ENCODE measurements at regions not wholly inside any gene's neighbourhood (a gene's known extent, or its start where the extent isn't known, plus 50 kb on each side); places are given as distances from the start of the nearest gene placed in this dataset.

DNA sequence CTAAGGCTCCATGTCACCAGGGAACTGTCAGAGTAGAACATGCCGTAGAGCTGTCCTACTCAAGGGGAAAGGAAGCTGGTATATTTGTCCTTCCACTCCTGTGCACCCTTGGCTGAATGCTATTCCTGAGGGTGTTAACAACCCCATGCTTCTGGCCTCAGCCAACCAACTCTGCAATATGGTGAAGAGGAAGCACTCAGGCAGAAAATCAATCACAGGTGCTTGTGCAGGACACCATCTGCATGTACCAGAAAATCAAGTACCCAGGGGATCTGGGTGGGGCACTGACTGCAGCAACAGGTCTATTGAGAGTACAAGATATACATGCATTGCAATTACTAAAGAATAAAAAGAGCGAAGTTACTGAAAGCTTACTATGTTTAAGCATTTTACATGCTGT, 51.4 kb upstream of the NEK6 start:
- DNase-seq (ENCODE audit: extremely low spot score): no peak
- H3K4me3 ChIP-seq: no peak overlapping the region
- intact Hi-C loops (cut with DNase I): no loop called here
- H3K4me1 ChIP-seq: peaks cover 0 to 5% (median 0%) of the 10 kb centered on the region in 4 donors
- no peak for TF ChIP-seq EP300 (IDR thresholded peaks at IDR 0.05)
- TF ChIP-seq POLR2A (IDR thresholded peaks at IDR 0.05; ENCODE audit: low read depth): no peak
- TF ChIP-seq, protein P1, sequence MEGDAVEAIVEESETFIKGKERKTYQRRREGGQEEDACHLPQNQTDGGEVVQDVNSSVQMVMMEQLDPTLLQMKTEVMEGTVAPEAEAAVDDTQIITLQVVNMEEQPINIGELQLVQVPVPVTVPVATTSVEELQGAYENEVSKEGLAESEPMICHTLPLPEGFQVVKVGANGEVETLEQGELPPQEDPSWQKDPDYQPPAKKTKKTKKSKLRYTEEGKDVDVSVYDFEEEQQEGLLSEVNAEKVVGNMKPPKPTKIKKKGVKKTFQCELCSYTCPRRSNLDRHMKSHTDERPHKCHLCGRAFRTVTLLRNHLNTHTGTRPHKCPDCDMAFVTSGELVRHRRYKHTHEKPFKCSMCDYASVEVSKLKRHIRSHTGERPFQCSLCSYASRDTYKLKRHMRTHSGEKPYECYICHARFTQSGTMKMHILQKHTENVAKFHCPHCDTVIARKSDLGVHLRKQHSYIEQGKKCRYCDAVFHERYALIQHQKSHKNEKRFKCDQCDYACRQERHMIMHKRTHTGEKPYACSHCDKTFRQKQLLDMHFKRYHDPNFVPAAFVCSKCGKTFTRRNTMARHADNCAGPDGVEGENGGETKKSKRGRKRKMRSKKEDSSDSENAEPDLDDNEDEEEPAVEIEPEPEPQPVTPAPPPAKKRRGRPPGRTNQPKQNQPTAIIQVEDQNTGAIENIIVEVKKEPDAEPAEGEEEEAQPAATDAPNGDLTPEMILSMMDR (IDR thresholded peaks at IDR 0.05): no peak
- no peak for TF ChIP-seq POLR2AphosphoS5 (IDR thresholded peaks at IDR 0.05)
- H3K27me3 ChIP-seq: no peaks in the 10 kb centered on the region
- H3K27ac ChIP-seq (replicated peaks in 1 of 4): no peak overlapping the region
- H3K36me3 ChIP-seq: no peaks in the 10 kb centered on the region
- peaks cover 0 to 6% (median 0%) of the 10 kb centered on the region in 4 donors for H3K9me3 ChIP-seq
- WGBS: 90% methylated on average over 2 of the region's 2 CpGs
